ENCODE measurements at regions not wholly inside any gene's neighbourhood (a gene's known extent, or its start where the extent isn't known, plus 50 kb on each side); places are given as distances from the start of the nearest gene placed in this dataset.
"Not testable (repeated sequence)": the region's sequence is repeated elsewhere in the genome, so short reads cannot be mapped to it uniquely, and the experiment has no call there.

DNA sequence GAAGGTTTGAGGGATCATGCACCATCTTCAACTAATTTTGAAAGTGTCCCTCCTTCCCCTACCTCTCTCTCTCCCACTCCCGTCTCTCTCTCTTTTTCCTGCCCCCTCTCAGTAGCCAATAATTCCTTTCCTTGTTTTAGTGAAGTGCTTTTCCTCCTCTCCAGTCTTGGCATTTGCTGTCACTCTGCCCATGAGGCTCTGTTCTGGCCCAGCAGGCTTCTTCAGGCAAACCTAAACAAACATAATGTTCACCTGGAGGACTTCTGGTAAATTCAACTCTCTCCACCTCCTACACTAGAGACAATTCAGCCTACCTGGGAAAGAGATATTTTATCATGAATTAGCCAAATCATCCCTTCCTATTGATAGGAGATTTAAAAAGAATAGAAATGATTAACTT lies 86.6 kb upstream of the ADRA1D start:
- no peak for DNase-seq

DNA sequence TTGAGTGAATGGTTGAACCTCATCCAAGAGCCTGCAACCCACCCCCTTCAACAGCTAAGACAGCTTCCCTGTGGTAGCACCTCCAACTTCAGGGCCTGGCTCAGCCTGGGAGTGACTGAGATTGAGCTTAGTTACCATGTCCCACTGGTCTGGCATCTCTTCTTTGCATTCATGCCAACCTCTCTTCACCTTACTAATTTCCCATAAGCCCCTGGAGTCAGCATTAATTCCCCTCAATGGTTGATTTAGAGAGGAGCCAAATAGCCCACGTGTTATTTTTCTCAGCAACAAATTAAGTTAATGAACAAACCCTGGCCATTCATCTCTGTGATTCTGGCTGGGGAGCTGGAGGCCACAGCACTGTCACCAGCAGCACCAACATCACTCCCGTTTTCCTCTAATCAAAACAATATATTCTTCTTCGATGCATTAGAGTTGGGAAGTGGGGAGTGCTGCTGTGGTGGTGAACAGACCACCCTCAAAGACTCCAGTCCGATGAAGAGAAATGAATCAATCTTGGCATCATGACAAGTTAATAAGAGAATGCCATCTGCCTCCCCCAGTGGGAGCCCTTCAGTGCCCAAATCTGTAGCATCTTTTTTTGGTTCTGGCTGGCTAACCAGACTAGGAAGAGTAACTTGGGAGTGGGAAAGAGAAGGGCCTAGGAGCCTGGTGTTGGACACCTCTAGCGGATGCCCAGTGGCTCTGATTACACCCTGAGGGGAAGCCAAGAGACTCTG lies 83.2 kb upstream of the ADRA1D start:
- no peak for DNase-seq

DNA sequence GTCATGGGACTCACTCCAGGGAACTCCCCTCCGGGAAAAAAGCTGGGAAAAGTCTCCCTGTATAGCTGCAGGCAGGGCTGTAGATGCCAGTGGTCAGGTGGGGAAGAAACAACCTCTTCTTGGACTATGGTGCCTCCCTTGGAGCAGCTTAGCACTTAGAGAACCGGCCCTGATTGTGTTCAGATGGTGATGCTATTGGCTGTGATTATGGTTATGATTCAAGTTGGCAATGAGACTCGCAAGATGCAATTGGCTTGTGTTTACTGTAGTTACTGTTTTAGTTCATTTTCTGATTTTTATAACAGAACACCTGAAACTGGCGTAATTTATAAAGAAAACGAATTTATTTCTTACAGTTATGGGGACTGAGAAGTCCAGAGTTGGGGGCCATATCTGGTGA lies 80.9 kb upstream of the ADRA1D start:
- DNase-seq, result no peak

DNA sequence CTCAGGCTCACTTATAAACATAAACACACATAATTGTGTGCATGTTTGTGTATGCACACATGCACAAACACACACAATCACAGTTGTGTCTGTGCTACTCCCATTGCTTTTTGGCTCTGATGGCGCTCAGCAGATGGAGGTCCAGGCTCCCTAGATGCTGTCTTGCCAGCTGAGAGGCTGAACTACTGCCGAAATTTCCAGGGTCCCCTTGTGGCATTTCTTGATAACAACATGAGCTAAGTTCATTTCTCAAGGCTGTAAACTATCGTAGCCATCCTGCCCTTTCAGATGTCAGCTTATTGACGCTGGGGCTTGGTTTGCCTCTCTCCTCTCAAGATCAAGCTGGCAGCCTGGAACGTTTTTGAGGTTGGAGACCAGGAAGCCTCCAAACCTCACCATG lies 80.1 kb upstream of the ADRA1D start:
- no peak for DNase-seq

DNA sequence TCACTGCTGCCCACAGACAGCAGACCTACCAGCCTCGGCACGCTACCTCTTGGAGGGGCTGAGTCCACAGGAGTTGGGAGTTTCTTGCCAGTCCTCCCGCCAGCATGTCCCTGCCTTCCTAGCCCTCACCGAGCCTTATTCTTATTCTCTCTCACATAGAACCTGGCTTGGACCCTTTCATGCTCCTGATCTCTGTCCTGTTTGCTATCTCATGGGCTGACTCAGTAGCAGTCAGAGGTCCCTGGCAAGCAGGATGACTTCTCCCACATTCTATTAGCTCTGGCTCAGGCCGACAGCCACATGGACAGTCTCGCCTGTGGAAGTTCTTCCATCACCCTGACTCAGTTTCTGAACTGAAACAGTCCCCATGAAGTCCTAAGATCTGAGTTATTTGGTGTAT lies 79.5 kb upstream of the ADRA1D start:
- no peak for DNase-seq

DNA sequence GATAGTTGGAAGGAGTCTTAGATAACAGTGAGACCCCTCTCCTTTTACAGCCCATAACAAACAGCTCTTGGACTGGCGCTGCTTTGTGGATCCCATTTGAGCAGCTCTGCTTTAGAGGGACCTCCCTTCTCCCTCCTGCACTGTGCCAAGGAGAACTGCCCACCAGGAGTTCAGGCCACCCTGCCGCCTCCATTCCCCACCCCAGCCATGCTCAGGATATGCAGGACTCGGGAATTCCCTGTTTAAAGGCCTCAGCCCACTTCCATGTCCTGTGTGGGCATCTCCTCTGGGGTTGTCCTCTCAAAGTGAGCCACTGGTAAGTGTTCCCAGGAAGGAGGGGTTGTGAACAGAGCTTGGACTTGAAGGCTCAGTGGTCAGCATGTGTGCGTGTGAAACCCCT lies 78.9 kb upstream of the ADRA1D start:
- DNase-seq, result no peak

DNA sequence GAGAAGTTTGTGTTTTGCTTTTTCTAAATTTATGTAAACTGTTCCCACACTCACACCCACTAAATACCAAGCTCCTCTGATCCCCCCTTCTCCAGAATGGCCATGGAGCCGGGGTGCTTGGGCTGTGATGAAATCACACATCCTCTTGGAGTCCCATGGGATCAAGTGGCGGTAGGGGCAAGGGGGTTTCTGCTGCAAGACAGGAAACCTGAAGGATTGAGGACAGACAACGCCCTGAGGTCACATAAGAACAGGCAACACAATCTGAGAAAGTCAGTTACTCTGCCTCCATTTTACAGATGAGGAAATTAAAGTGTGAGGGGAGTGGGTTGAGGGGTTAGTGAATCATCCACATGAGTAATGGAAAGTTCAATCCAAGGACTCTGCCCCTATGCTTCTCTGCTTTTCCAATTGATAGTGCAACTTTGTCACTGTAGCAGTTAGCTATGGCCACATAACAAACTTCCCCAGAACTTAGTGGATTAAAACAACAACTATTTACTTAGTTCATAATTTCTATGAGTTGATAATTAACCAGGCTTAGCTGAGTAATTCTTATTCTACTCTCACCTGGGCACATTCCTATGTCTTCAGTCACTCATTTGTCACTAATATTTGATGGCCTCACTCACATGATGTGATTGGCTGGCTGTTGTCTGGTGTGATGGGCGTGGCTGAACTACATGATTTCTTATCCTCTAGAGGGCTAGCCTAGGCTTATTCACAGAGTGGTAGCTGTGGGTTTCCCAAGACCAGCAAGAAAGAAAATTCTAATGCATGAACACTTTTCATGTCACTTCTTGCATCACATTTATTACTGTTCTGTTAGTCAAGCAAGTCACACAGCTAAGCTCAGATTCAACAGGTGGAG lies 77.3 kb upstream of the ADRA1D start:
- DNase-seq, result no peak

DNA sequence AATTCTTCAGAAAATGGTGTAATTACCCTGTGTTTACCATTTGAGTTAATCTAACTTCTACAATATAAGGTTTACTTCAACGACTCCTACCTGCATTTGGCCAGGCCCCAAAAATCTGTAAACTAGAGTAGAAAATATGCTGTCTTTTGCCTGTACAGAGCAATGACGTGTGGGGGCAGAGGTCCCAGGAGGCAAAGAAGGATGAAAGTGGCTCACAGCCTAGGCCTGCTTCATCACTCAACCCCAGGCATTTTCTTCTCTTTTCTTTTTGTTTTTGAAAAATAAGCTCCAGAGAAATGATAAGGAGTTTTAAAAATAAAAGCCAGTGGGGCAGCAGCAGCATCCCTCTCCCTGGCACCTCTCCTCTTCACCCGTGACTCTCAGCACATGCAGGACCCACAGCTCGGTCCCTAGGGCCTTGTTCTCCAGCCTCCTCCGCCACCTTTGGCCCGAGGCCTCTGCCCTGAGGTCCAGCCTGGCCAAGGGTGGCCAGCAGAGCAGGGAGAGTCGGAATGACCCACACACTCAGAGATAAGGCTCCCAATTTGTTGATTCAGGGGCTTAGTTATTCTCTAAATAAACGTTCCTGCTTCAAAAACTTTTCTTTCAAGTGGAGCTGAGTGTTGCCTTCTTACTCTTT lies 76.6 kb upstream of the ADRA1D start:
- DNase-seq, result no peak

DNA sequence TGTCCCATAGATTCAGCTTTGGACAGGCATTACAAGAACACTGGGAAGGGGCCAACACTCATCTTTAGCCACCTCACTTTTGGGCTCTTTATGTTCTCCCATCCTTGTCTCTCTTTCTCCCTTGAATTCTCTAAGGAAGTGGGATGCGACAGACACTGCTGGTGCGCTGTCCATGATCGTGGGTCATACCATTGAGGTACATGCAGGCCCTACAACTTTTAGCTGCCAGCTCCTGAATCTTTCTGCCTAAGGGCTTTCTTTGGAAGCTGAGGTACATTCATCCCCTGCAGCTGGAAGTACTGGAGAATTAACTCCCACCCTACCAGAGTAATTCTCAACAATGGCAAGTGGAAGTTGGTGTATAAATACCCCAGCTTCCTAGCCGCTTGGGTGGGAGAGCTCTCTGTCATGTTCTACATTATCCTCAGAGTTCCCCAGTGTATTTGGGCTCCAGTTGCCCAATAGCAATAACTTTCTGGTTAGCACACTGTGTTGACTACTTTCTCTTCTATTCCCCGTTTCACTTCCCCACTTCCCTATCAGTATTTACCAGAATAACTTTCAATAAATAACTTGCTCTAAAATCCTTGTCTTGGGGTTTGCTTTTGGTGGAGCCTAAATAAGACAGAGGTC lies 75.6 kb upstream of the ADRA1D start:
- no peak for DNase-seq

DNA sequence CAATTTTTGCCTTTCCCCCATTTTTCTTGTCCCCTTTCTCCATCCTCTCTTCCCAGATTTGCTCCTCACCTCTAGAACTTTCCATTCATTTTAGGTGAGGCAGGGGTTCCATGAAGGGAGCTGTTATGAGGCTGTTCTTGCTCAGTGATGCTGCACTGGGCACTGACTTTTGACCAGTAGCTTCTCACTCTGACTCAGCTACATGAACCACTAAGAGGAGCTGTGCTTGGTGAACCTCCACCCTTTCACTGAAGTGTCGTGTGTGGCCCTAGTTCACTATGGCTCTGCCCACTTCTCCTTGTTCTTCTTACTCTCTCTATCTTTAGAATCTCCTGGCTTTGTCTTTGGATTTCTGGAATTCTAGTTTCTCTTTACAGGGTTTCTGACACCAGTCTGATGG lies 73.4 kb upstream of the ADRA1D start:
- DNase-seq, result no peak

DNA sequence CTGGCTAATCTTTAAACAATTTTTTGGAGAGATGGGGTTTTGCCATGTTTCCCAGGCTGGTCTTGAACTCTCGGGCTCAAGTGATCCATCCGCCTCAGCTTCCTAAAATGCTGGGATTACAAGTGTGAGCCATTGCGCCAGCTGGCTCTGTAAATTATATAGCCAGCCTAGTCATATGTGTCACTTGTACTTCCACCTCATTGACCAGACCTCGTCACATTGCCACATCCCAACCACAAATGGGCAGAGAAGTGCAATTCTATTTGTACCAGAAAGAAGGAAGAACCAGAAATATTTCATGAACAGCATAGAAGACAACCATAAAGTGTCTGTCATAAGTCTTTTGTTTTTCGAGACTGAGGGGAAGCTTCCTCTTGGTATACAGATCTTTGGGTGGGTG lies 71.2 kb upstream of the ADRA1D start:
- no peak for DNase-seq

DNA sequence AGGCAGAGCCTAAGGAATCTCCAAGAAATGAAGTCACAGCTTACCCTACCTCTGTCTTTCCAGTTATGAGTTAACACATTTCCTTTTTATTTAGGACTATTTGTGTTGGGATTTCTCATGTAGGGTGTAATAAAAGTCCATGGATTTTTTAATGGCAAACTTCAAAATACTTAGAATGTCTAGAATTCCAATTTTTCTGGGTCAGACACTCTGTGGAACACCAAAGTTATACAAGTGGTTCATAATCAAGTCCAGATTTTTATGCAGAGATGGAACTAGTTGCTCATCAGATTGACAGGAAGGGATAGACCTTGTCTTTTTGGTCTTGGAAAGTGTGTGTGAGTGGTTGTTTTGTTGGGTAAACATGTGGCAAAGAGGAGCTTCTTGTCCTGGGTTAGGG lies 69.8 kb upstream of the ADRA1D start:
- no peak for DNase-seq

DNA sequence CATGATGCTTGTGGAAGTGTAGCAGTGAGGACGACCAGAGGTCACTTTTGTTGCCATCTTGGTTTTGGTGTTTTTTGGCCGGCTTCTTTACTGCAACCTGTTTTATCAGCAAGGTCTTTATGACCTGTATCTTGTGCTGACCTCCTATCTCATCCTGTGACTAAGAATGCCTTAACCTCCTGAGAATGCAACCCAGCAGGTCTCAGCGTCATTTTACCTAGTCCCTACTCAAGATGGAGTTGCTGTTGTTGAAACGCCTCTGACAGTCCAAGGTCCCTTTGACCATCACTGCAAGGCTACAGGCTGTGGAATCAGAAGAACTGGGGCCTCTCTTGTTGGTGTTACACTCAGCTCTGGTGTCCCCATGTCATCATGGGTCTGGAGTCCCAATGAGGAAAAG lies 61.5 kb upstream of the ADRA1D start:
- not testable (repeated sequence) for DNase-seq

DNA sequence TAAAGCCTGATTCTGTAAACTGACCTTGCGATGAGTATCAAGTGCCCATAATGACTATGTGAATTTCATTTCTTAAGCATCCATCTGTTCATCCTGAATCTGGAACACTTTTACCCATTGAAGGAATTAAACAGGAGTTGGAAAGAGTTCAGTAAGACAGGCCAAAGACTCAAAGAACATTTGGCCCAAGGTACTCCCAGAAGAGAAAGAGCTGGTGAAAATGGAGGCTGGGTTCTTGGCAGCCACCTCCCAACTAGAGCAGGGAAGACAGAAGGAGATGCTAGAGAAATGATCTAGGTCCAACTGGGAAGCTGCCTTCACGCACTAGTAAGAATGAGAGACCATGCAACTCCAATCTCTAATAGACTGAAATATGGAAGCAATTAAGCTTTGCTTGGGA lies 57.1 kb upstream of the ADRA1D start:
- DNase-seq, result no peak

DNA sequence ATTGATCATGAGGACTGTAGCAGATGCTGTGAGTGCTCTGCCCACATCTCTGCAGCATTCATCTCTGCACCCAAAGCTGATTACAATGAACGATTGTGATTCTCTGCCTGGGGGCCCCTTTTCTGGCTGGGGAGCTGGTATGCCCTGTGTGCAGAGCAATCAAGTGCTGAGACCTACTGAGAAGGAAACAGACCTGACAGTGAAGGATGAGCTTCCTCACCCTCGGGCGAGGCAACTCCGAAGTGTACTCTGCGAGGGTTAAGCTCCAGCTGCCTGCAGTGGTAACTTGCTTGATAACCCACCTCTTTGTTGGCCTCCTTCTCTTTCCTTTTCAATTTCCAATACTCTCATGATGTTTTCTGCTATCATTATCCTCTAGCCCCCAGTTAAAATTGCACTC lies 56.0 kb upstream of the ADRA1D start:
- DNase-seq, result no peak

DNA sequence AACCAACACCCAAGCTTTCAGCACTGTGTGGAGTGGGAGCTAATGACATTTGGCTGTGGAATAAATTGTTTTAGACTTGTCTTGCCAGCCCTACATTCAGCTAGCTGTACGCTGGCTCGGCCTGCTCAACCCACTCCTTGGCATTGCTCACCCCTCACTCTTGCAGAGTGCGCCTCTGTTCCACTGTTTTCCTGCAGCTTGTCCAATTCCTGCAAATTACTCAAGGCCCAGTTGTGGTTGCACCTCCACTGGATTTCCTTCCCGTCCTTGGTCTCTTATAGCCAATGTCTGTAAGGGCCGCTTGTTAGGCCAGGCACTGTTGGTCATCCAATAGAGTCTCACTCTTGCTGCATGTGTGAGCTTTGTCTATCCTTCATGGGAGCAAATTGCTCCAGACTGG lies 55.5 kb upstream of the ADRA1D start:
- DNase-seq, result no peak

DNA sequence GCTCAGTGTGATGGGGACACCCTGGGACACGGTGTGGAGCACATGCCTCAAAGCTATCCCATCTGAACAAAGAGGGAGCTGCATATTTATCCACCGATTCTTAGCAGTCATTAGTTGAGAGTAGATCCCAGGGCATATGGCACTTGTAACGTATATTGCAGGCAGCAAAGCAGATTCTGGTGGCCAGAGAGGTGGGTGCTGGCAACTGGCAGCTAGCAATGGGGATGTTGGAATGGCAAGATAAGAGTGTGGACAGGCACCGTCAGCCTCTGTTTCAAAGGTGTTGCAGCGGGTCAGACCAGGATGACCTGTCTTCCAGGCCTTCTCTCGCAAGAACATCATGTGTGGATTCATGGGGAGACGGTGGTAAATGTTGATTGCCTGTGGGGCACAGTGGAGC lies 54.0 kb upstream of the ADRA1D start:
- no peak for DNase-seq

DNA sequence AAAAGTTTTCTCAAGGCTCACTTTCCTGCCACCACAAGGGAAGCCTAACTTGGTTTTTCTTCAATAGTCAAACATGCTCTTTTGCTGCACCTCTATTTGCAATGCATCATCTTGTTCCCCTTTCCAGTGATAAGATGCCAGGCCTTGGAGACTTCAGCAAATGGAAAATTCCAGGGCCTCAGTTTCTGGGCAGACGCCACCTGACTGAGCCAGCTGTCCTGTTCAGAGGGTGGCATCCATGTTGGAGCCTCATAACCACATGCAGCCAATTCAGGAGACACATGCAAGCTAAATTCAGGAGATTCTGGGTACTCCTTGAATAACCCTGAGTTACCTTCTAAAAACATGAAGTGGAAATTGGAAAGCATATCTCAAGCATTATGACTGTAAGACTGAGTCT lies 51.8 kb upstream of the ADRA1D start:
- DNase-seq, result no peak

DNA sequence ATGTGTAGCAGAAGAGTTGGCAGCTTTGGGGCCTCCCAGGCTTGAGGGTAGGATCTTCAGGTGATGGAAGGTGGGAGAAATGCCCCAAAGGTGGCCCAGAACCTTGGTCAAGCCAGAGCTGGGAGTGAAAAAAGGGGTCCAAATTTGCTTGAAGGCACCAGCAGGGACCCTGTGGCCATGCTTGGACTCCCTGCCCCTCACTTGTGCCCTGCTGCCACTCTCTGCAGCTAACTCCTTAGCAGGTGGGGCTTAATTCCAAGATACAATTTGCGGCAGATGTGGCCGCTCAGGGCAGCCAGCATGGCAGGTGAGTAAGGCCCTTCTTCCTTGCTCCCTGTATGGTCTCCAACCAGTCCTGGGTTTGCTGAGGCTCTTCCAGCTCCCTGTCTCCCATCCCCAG lies 51.3 kb upstream of the ADRA1D start:
- no peak for DNase-seq

DNA sequence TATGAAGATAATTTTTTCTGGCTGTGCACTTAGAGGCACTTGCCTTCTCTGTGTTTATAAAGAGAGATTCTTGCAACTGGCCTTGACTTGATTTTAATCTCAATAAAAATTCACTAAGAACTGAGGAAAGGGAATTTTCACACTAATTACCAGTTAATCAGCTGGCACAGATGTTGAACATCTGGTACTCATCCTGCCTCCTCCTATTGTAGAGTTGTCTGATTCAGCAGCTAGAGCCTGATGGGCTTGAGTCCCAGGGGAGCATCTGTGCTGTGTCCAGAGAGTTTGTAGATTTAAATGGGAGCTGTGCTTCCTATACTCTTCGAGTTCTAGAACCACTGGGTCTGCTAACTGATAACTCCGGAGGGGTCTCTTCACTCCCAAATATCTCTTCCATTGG lies 50.7 kb upstream of the ADRA1D start:
- no peak for DNase-seq

DNA sequence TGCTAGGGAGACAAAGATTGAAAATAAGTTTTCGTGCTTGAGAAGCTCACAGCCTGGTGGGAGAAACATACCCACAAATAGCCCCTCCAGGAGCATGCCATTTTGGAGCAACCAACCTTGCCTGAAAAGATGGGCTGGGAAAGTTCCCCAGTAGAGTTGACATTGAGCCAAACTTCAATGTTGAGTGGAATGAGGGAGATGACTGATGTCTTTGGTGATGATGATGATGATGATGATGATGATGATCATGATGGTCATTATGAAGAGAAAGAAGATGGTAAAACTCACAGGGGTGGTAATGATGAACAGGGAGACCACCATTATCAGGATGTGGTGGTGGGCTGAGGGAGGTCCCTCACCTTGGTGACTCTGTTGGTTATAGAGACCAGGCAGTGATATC lies 50.1 kb upstream of the ADRA1D start:
- DNase-seq, result no peak

Data from activated CD4-positive, alpha-beta T cell treated with anti-CD3 and anti-CD28 coated beads, Interleukin-2, Interleukin-6, amounts not matched to agents 100 ng/mL and 50 ng/mL, durations not matched to agents 16 hours and 8 hours (primary cell).